OCI-LY7 (cell line): ENCODE measurements at regions not wholly inside any gene's neighbourhood (a gene's known extent, or its start where the extent isn't known, plus 50 kb on each side); places are given as distances from the start of the nearest gene placed in this dataset.
"Not testable (repeated sequence)": the region's sequence is repeated elsewhere in the genome, so short reads cannot be mapped to it uniquely, and the experiment has no call there.

Experiments used
- EZH2phosphoT487 ChIP-seq: fragments of 200-600 bp; sonication (generic); IDR thresholded peaks from 2 replicates; pipeline ENCODE4 v1.6.1; 2018; ENCODE audit warnings: low read depth, borderline replicate concordance, mild to moderate bottlenecking, mixed run types, antibody characterized with exemption, low read length, moderate library complexity, mixed read lengths
- TF ChIP-seq, protein P1 (sequence below): fragments of 200-600 bp; sonication (generic); conservative IDR thresholded peaks from 2 replicates; pipeline ENCODE4 v1.5.1; 2014; ENCODE audit warnings: mild to moderate bottlenecking, antibody characterized with exemption, low read length, moderate library complexity, mixed read lengths

- TF ChIP-seq, protein P1, sequence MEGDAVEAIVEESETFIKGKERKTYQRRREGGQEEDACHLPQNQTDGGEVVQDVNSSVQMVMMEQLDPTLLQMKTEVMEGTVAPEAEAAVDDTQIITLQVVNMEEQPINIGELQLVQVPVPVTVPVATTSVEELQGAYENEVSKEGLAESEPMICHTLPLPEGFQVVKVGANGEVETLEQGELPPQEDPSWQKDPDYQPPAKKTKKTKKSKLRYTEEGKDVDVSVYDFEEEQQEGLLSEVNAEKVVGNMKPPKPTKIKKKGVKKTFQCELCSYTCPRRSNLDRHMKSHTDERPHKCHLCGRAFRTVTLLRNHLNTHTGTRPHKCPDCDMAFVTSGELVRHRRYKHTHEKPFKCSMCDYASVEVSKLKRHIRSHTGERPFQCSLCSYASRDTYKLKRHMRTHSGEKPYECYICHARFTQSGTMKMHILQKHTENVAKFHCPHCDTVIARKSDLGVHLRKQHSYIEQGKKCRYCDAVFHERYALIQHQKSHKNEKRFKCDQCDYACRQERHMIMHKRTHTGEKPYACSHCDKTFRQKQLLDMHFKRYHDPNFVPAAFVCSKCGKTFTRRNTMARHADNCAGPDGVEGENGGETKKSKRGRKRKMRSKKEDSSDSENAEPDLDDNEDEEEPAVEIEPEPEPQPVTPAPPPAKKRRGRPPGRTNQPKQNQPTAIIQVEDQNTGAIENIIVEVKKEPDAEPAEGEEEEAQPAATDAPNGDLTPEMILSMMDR = not testable (repeated sequence)
- TF ChIP-seq EZH2phosphoT487 = not testable (repeated sequence)
These were observed 147.4 kb downstream of the TMEM182 start for GRCh38 chr2:102909240-102909639.
